ENCODE measurements at regions not wholly inside any gene's neighbourhood (a gene's known extent, or its start where the extent isn't known, plus 50 kb on each side); places are given as distances from the start of the nearest gene placed in this dataset.
A peak's percentile ranks its signal among the peaks of the same experiment; 100 is the strongest.

DNA sequence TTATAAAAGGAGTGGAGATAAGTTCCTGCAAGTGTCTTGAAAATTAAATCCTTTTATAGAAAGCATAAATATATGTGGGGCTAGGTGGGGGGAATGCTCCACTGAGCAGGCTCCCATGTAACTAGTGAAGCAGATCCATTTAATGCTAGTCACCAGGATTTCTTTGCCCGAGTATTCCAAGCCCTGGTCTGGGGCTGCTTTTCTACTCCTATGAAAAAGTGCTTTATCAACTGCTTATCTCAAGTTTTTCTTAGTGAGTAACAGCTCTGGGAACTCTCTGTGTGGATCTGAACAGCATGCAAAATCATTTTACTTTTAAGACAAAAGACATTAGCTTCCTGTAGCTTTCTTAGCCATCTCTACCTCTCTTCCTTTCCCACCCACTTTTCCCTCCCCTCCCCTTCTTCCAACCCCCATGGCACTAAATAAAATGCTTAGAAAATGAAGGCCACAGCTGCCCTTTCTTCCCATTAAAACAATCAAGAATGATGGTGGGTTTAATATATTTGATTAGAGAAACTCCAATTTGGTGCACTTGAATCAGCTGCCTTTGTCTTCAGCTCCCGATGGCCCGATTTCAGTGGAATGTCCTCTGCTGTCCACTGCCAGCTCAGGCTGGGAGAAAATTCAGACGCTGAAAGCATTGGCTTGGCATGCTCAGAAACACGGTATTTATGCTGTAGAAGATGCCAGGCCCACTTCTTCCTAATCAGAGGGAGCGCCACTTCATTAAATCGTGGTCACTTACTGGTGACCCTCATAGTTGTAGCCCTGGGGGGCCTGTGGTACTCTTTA is 475.1 kb downstream of the FOXO1 start:
- no peak for FAIRE-seq
- no peak for DNase-seq
- TF ChIP-seq, protein P1, sequence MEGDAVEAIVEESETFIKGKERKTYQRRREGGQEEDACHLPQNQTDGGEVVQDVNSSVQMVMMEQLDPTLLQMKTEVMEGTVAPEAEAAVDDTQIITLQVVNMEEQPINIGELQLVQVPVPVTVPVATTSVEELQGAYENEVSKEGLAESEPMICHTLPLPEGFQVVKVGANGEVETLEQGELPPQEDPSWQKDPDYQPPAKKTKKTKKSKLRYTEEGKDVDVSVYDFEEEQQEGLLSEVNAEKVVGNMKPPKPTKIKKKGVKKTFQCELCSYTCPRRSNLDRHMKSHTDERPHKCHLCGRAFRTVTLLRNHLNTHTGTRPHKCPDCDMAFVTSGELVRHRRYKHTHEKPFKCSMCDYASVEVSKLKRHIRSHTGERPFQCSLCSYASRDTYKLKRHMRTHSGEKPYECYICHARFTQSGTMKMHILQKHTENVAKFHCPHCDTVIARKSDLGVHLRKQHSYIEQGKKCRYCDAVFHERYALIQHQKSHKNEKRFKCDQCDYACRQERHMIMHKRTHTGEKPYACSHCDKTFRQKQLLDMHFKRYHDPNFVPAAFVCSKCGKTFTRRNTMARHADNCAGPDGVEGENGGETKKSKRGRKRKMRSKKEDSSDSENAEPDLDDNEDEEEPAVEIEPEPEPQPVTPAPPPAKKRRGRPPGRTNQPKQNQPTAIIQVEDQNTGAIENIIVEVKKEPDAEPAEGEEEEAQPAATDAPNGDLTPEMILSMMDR (IDR thresholded peaks at IDR 0.05) = no peak
- ATAC-seq = peak; percentile 47 to 80 (median 66)
- no peaks in the 10 kb centered on the region for H3K36me3 ChIP-seq
- peaks cover 13 to 20% (median 16%) of the 10 kb centered on the region in 3 donors for H3K4me1 ChIP-seq
- H3K4me3 ChIP-seq = no peak overlapping the region
- 19 to 24% methylated on average over 7 of the region's 7 CpGs for WGBS, 2 donors
- no peaks in the 10 kb centered on the region for H3K9me3 ChIP-seq
- H3K27me3 ChIP-seq = no peaks in the 10 kb centered on the region
- peak overlapping the region in 3 of 4 donors; percentile 4 to 31 (median 22) for H3K27ac ChIP-seq
- intact Hi-C loops (cut with DNase I) = no loop called here

DNA sequence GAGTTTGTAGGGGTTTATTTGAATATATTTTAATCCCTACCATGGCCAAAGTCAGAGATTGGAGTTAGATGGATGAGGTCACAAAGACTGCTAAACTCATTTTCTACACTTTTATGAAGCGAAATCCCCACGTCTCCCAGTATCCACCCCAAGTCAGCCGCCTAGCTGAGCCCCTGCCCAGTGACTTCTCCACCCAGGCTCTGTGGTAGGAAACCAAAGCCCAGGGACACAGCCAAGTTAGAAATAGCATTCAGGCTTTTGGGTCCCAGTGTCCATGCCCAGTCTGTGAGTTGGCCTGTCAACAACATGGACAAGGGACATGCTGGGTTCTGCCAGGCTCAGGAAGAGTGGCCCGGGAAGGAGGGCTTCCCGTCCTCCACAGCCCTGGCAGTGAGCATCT is 474.0 kb downstream of the FOXO1 start:
- no peak overlapping the region for H3K4me3 ChIP-seq
- intact Hi-C loops (cut with DNase I) = no loop called here
- H3K4me1 ChIP-seq = peaks cover 13 to 20% (median 16%) of the 10 kb centered on the region in 3 donors
- FAIRE-seq (no peak), DNase-seq (no peak), ATAC-seq (no peak)
- no peaks in the 10 kb centered on the region for H3K27me3 ChIP-seq
- TF ChIP-seq, protein P1 (IDR thresholded peaks at IDR 0.05) = no peak
- H3K36me3 ChIP-seq = no peaks in the 10 kb centered on the region
- H3K27ac ChIP-seq = no peak overlapping the region
- no peaks in the 10 kb centered on the region for H3K9me3 ChIP-seq
- WGBS, 2 donors = 93 to 99% methylated on average over 5 of the region's 5 CpGs

DNA sequence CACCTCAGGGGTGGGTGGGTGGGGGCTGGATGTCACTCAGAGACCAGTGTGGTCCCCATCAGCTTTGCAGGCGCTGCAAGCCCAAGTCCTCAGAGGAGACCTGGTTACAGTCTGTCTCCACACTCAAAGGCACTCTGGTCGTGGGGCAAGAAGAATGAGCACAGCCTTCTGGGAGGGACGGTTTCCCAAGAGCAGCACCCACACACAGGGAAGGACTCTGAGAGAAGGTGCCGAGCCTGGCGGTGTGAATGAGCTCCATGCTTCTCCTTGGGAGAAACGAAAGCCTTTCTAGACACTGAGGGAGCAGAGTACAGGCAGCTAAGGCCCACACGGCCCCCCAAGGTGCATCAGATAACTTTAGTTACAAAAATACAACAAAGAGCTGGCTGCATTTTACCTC is 473.6 kb downstream of the FOXO1 start:
- H3K27ac ChIP-seq = no peak overlapping the region

DNA sequence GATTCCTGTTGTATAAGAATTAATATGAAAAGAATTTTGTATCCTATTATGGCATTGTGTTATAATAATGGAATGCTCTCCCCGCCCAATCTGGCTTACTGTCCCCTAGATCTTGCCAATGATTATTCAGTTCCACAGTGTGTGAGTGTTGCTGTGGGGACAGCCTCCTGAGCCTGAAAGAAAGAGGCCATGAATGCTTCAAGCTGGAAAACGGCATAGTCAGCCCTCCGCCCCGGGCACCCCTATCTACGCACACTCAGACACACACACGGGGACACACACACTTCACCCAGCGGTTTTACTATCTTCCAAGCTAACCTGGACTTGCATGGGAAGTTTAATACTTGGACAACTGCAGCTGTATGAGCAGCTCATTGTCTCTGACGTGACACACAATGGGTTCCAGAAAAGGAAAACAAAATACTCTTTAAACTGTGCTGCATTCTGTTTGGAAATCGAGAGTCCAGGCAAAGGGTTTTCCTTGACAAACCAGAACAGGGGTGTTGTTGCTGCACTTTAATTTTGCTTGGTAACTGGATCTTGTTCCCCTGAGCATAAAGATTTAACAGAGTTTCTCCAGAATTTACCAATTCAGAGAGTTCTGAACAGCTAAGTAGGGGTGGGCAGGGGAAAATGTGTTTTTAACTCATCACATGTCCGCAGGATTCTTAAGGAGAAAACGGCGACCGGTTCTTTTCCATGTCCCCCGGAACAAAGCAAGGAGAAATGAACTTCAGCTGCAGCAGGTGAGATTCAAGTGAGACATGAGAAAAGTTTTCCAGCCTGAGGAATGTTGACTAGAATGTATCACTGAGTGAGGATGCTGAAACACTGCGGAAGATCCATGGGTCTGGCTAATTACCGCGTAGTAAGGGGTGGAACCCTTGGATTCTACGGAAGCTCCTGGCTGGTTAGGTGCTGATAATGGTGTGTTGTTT is 472.9 kb downstream of the FOXO1 start:
- TF ChIP-seq, protein P1 (IDR thresholded peaks at IDR 0.05) = no peak
- Histone ChIP-seq H3K9me3 (no peaks in the 10 kb centered on the region), H3K4me1 (peaks cover 13 to 20% (median 16%) of the 10 kb centered on the region in 3 donors), H3K27me3 (no peaks in the 10 kb centered on the region), H3K36me3 (no peaks in the 10 kb centered on the region), H3K4me3 (no peak overlapping the region), H3K27ac (peak overlapping the region in 2 of 4 donors; percentile 12 to 31)
- intact Hi-C loops (cut with DNase I) = no loop called here
- DNase-seq (no peak), FAIRE-seq (no peak), ATAC-seq (peak in 2 of 4 donors; percentile 29 to 39)
- 79 to 84% methylated on average over 18 of the region's 18 CpGs for WGBS, 2 donors

More for the DNA sequence above, 473.6 kb downstream of the FOXO1 start:
- DNase-seq (no peak), FAIRE-seq (no peak), ATAC-seq (no peak)
- no peaks in the 10 kb centered on the region for H3K9me3 ChIP-seq
- no peak overlapping the region for H3K4me3 ChIP-seq
- H3K36me3 ChIP-seq = no peaks in the 10 kb centered on the region
- intact Hi-C loops (cut with DNase I) = no loop called here
- 88 to 94% methylated on average over 7 of the region's 7 CpGs for WGBS, 2 donors
- H3K4me1 ChIP-seq = peaks cover 13 to 20% (median 16%) of the 10 kb centered on the region in 3 donors
- TF ChIP-seq, protein P1 (IDR thresholded peaks at IDR 0.05) = no peak
- H3K27me3 ChIP-seq = no peaks in the 10 kb centered on the region

Data from pancreas (tissue), 10 donors.